Loucy (cell line): ENCODE measurements at regions not wholly inside any gene's neighbourhood (a gene's known extent, or its start where the extent isn't known, plus 50 kb on each side); places are given as distances from the start of the nearest gene placed in this dataset.

Source experiments
- H2AFZ ChIP-seq: fragments of 200-600 bp; sonication (generic); 2 replicates; pipeline ENCODE4 v1.6.0; 2016; ENCODE audit warnings: antibody characterized with exemption, mild to moderate bottlenecking, low read length, moderate library complexity
- H3F3A ChIP-seq: fragments of 200-600 bp; 2 replicates; pipeline ENCODE4 v1.6.0; 2016; ENCODE audit warnings: antibody characterized with exemption, low read depth, mild to moderate bottlenecking
- H3K27me3 ChIP-seq: fragments of 200-600 bp; sonication (generic); 2 replicates; pipeline ENCODE4 v1.6.1; 2014; ENCODE audit warnings: low read length, mild to moderate bottlenecking; ENCODE audit not compliant: insufficient read depth, poor library complexity, severe bottlenecking
- H3K36me3 ChIP-seq: fragments of 200-600 bp; sonication (generic); 2 replicates; pipeline ENCODE4 v1.6.1; 2016; ENCODE audit warnings: low read length; ENCODE audit not compliant: insufficient read depth
- H3K4me1 ChIP-seq: fragments of 200-600 bp; sonication (generic); 2 replicates; pipeline ENCODE4 v1.5.1; 2014; ENCODE audit warnings: low read length, mild to moderate bottlenecking; ENCODE audit not compliant: insufficient read depth, poor library complexity, severe bottlenecking
- H3K4me2 ChIP-seq: fragments of 200-600 bp; sonication (generic); 2 replicates; pipeline ENCODE4 v1.6.0; 2014; ENCODE audit warnings: antibody characterized with exemption, low read length, low read depth, mild to moderate bottlenecking; ENCODE audit not compliant: poor library complexity, severe bottlenecking
- H3K4me3 ChIP-seq: fragments of 200-600 bp; sonication (generic); 2 replicates; pipeline ENCODE4 v1.5.1; 2014; ENCODE audit warnings: low read length, mild to moderate bottlenecking, mixed read lengths; ENCODE audit not compliant: poor library complexity, severe bottlenecking
- H3K79me2 ChIP-seq: fragments of 200-600 bp; sonication (generic); 2 replicates; pipeline ENCODE4 v1.6.1; 2014; ENCODE audit warnings: low read length; ENCODE audit not compliant: insufficient read depth
- H3K9ac ChIP-seq: fragments of 200-600 bp; sonication (generic); 2 replicates; pipeline ENCODE4 v1.6.0; 2014; ENCODE audit warnings: mild to moderate bottlenecking, low read depth, low read length, moderate library complexity; ENCODE audit not compliant: poor library complexity, severe bottlenecking
- H3K9me2 ChIP-seq: fragments of 200-600 bp; sonication (generic); replicated peaks from 2 replicates; pipeline ENCODE4 v1.6.1; 2016; ENCODE audit warnings: low read depth, low read length, mixed read lengths
- H3K9me3 ChIP-seq: fragments of 200-600 bp; sonication (generic); 2 replicates; pipeline ENCODE4 v1.6.1; 2014; ENCODE audit warnings: mild to moderate bottlenecking, antibody characterized with exemption, low read length, low read depth; ENCODE audit not compliant: insufficient read depth
- H4K20me1 ChIP-seq: fragments of 200-600 bp; sonication (generic); 2 replicates; pipeline ENCODE4 v1.6.0; 2014; ENCODE audit warnings: antibody characterized with exemption, low read length, mild to moderate bottlenecking; ENCODE audit not compliant: insufficient read depth, poor library complexity, severe bottlenecking
- CTCF ChIP-seq: fragments of 200-600 bp; sonication (generic); conservative IDR thresholded peaks from 2 replicates; pipeline ENCODE4 v1.5.1; 2014; ENCODE audit warnings: mild to moderate bottlenecking, antibody characterized with exemption, low read length
- EZH2phosphoT487 ChIP-seq: fragments of 200-600 bp; IDR thresholded peaks from 2 replicates; pipeline ENCODE4 v1.6.1; 2018; ENCODE audit warnings: antibody characterized with exemption, mild to moderate bottlenecking, moderate library complexity, borderline replicate concordance

GRCh38 chr17:14630046-14630445 lies 329.2 kb downstream of the HS3ST3B1 start:
- Histone ChIP-seq H3K27me3 (no peaks in the 10 kb centered on the region), H3F3A (no peaks in the 10 kb centered on the region), H2AFZ (no peak overlapping the region), H3K4me2 (no peak overlapping the region), H4K20me1 (no peaks in the 10 kb centered on the region), H3K4me3 (no peak overlapping the region), H3K9me3 (peaks cover 5% of the 10 kb centered on the region; the same call in 1 of the 2 replicates), H3K4me1 (no peaks in the 10 kb centered on the region), H3K9ac (no peak overlapping the region), H3K79me2 (no peaks in the 10 kb centered on the region), H3K9me2 (no peaks in the 10 kb centered on the region), H3K36me3 (no peaks in the 10 kb centered on the region)
- TF ChIP-seq CTCF (no peak), EZH2phosphoT487 (no peak)

GRCh38 chr17:14622615-14623101 lies 321.8 kb downstream of the HS3ST3B1 start:
- H3K9me3 ChIP-seq: peaks cover 3% of the 10 kb centered on the region; the same call in 1 of the 2 replicates
- no peaks in the 10 kb centered on the region for H4K20me1 ChIP-seq
- no peaks in the 10 kb centered on the region for H3F3A ChIP-seq
- H3K4me3 ChIP-seq: no peak overlapping the region
- H3K9me2 ChIP-seq: no peaks in the 10 kb centered on the region
- H3K4me2 ChIP-seq: no peak overlapping the region
- no peaks in the 10 kb centered on the region for H3K36me3 ChIP-seq
- H3K27me3 ChIP-seq: no peaks in the 10 kb centered on the region
- H3K79me2 ChIP-seq: no peaks in the 10 kb centered on the region
- no peak overlapping the region for H3K9ac ChIP-seq
- no peak for TF ChIP-seq EZH2phosphoT487
- TF ChIP-seq CTCF: no peak
- H3K4me1 ChIP-seq: no peaks in the 10 kb centered on the region
- no peak overlapping the region for H2AFZ ChIP-seq

- no peaks in the 10 kb centered on the region for H3K36me3 ChIP-seq
- no peaks in the 10 kb centered on the region for H3K4me1 ChIP-seq
- H3K9me2 ChIP-seq: no peaks in the 10 kb centered on the region
- no peaks in the 10 kb centered on the region for H3F3A ChIP-seq
- TF ChIP-seq EZH2phosphoT487 (no peak), CTCF (no peak)
- H3K9ac ChIP-seq: no peak overlapping the region
- H4K20me1 ChIP-seq: no peaks in the 10 kb centered on the region
- H3K9me3 ChIP-seq: no peaks in the 10 kb centered on the region
- H3K27me3 ChIP-seq: no peaks in the 10 kb centered on the region
- no peak overlapping the region for H3K4me2 ChIP-seq
- no peaks in the 10 kb centered on the region for H3K79me2 ChIP-seq
- H2AFZ ChIP-seq: no peak overlapping the region
- no peak overlapping the region for H3K4me3 ChIP-seq
Measured at GRCh38 chr17:14621826-14622614, 321.1 kb downstream of the HS3ST3B1 start.
